ENCODE measurements at regions not wholly inside any gene's neighbourhood (a gene's known extent, or its start where the extent isn't known, plus 50 kb on each side); places are given as distances from the start of the nearest gene placed in this dataset.

GRCh38 chr6:120872262-120872578, 462.1 kb downstream of the TBC1D32 start (continued):
- TF ChIP-seq SNIP1 (IDR thresholded peaks at IDR 0.05; ENCODE audit: low read depth), result no peak
- no peak for TF ChIP-seq HDAC2 (IDR thresholded peaks at IDR 0.05)

- intact Hi-C loops (cut with micrococcal nuclease), result no loop called here
- Histone ChIP-seq H4K20me1 (replicated peaks; ENCODE audit: control insufficient read depth, insufficient read depth, low read length) (no peaks in the 10 kb centered on the region), H3K4me1 (replicated peaks in 1 of 2; ENCODE audit: control insufficient read depth in 2 of 2, insufficient read depth in 2 of 2, low read length in 2 of 2) (no peaks in the 10 kb centered on the region), H2AFZ (ENCODE audit: low read depth, low read length) (no peak overlapping the region), H3K4me2 (ENCODE audit: insufficient read depth, low read length) (no peak overlapping the region), H3K27ac (ENCODE audit: extremely low read depth, low read depth, low read length) (no peak overlapping the region), H3K9me3 (replicated peaks; ENCODE audit: control insufficient read depth, insufficient read depth, low read depth, low read length) (no peaks in the 10 kb centered on the region), H3K4me3 (no peak overlapping the region), H3K9ac (ENCODE audit: insufficient read depth in 1 of 2, low read depth in 2 of 2, low read length in 2 of 2) (no peak overlapping the region), H3K9me1 (ENCODE audit: control insufficient read depth, insufficient read depth, low read length) (no peaks in the 10 kb centered on the region), H3K27me3 (ENCODE audit: control insufficient read depth in 2 of 2, insufficient read depth in 2 of 2, low read length in 2 of 2) (no peaks in the 10 kb centered on the region), H3K36me3 (ENCODE audit: control insufficient read depth, insufficient read depth, low read length) (no peaks in the 10 kb centered on the region), H3K79me2 (ENCODE audit: control insufficient read depth, insufficient read depth, low read length) (no peaks in the 10 kb centered on the region)
- DNase-seq (ENCODE audit: extremely low read depth in 1 of 4, low spot score in 3 of 4) (no peak), ATAC-seq (no peak), FAIRE-seq (no peak)
- ChIA-PET POLR2A (no interaction called here), CTCF (ENCODE audit: low intra/inter-chr PET ratio) (no interaction called here)
- BruUV-seq (replicated peaks), result no TSS peak
- WGBS (ENCODE audit: insufficient coverage, low coverage, missing lambda C conversion rate), result 1% methylated on average over 21 of the region's 23 CpGs
- in situ Hi-C loops (cut with MboI), result no loop called here
- TF ChIP-seq SMAD3 (CRISPR knock-in tag; conservative IDR thresholded peaks at IDR 0.05) (no peak), RNF2 (IDR thresholded peaks at IDR 0.05) (no peak), KDM4B (IDR thresholded peaks at IDR 0.05; ENCODE audit: borderline replicate concordance in 2 of 2, low read depth in 1 of 2) (no peak), TCFL5 (CRISPR knock-in tag; conservative IDR thresholded peaks at IDR 0.05) (no peak), POU5F1 (IDR thresholded peaks at IDR 0.05; ENCODE audit: borderline replicate concordance, low read depth, low read length, partially characterized antibody) (no peak), MYNN (IDR thresholded peaks at IDR 0.05) (no peak), MYNN (CRISPR knock-in tag; IDR thresholded peaks at IDR 0.05) (no peak), ZBTB49 (CRISPR knock-in tag; IDR thresholded peaks at IDR 0.05; ENCODE audit: borderline replicate concordance) (no peak), ZNF444 (CRISPR knock-in tag; IDR thresholded peaks at IDR 0.05) (no peak), ATF3 (IDR thresholded peaks at IDR 0.05) (no peak), ATF3 (CRISPR knock-in tag; conservative IDR thresholded peaks at IDR 0.05) (no peak), ILK (tag; IDR thresholded peaks at IDR 0.05; ENCODE audit: borderline replicate concordance, low read depth) (no peak), MXI1 (IDR thresholded peaks at IDR 0.05; ENCODE audit: low read depth, low read length) (no peak), RAD51 (IDR thresholded peaks at IDR 0.05; ENCODE audit: borderline replicate concordance, low read depth) (no peak)
Observed at GRCh38 chr6:120871416-120872261, 462.6 kb downstream of the TBC1D32 start.
